Heart left ventricle (tissue), 13 donors: ENCODE measurements at regions not wholly inside any gene's neighbourhood (a gene's known extent, or its start where the extent isn't known, plus 50 kb on each side); places are given as distances from the start of the nearest gene placed in this dataset.

ENCODE experiments used
- CTCF ChIP-seq, 12 donors: fragments of 200-600 bp; sonication (generic) in 4 of 12; IDR thresholded peaks; one replicate each; pipeline versions ENCODE4 v1.5.0 to v1.8.0; 2018 to 2022; ENCODE audit warnings: antibody characterized with exemption in 12 of 12, mild to moderate bottlenecking in 5 of 12
- POLR2A ChIP-seq, 2 donors: fragments of 450-650 bp; IDR thresholded peaks; one replicate each; pipeline ENCODE4 v1.6.1; 2017; ENCODE audit warnings: antibody characterized with exemption in 2 of 2, mild to moderate bottlenecking in 2 of 2, moderate library complexity in 2 of 2
- donor health status: ischemic (EF 13 %, LVEDD 7.1; RV severe dilation, severe dysfunction).
- donor health status: DM: no; HTN: yes; CAD: no.
- donor health status: DM: no; HTN: no; CAD: no.
- donor health status: ischemic (EF 25% LVEDD 6.9; RV normal size, moderate dysfunction).
- donor health status: ischemic (EF 25% LVEDD 5.7; RV mildly dilated, moderate dysfunction).
- donor health status: ischemic (EF 35%, LVEDD 5.7; RV mildly dilated, moderate dysfunction).
- donor health status: nonischemic (EF 11% LVEDD 7.7; RV severe dilation, severe dysfunction).
- donor health status: DM: yes; HTN: yes; CAD: no.
- donor health status: PGD.
- donor health status: ischemic (EF 29% LVEDD 5.4; RV normal size, mild dysfunction).
- donor health status: nonischemic (EF 23%, LVEDD 6.1; RV moderate dilation, normal function).

- TF ChIP-seq POLR2A (IDR thresholded peaks at IDR 0.05) (no peak), CTCF (IDR thresholded peaks at IDR 0.05) (no peak)
Measured at GRCh38 chr2:43123981-43124686, 102.3 kb downstream of the ZFP36L2 start.
